A549 (cell line): ENCODE measurements at regions not wholly inside any gene's neighbourhood (a gene's known extent, or its start where the extent isn't known, plus 50 kb on each side); places are given as distances from the start of the nearest gene placed in this dataset.

Experiments
- ATAC-seq, 2 experiments: fragments of 200-7000 bp in 1 of 2; fragments of >200 bp in 1 of 2; cut with Nextera tagmentation in 1 of 2; cut with Tn5 transposase in 1 of 2; 3 replicates each; pipeline versions ENCODE4 v1.8.0 to v1.9.1; 2018 to 2020; ENCODE audit warnings: mild to moderate bottlenecking in 1 of 2, moderate library complexity in 1 of 2
- CTCF ChIA-PET: fragments of 300-600 bp; sonication (Branson Sonifier 250); formaldehyde crosslinking; extraction: SDS; loops from one replicate; lab custom pipeline; 2021; ENCODE audit warnings: antibody characterized with exemption, inconsistent platforms; lab: Yijun Ruan, JAX
- POLR2A ChIA-PET: fragments of 350-600 bp; formaldehyde crosslinking; extraction: SDS; loops from one replicate; lab custom pipeline; 2021; ENCODE audit warnings: antibody characterized with exemption, inconsistent platforms; lab: Yijun Ruan, JAX
- DNase-seq, 2 experiments: peaks; one replicate each; pipeline versions ENCODE4 v3.0.0 to v3.0.0-alpha.2; 2011 to 2016; ENCODE audit warnings: low read depth in 1 of 2, low spot score in 1 of 2
- FAIRE-seq: peaks from 2 replicates; lab custom pipeline; 2011; peaks lifted over from hg19 to GRCh38; lab: Jason Lieb, UNC
- H3K27ac ChIP-seq, 2 experiments: fragments of >200 bp; sonication (Bioruptor Twin); formaldehyde crosslinking; 3 replicates each; pipeline ENCODE4 v1.5.1; 2016 to 2017
- H3K4me1 ChIP-seq: fragments of >200 bp; sonication (Bioruptor Twin); formaldehyde crosslinking; 3 replicates; pipeline ENCODE4 v1.6.1; 2016
- H3K4me2 ChIP-seq: fragments of >200 bp; sonication (Bioruptor Twin); formaldehyde crosslinking; 3 replicates; pipeline ENCODE4 v1.6.1; 2016
- H3K4me3 ChIP-seq: fragments of >200 bp; sonication (Bioruptor Twin); formaldehyde crosslinking; 3 replicates; pipeline ENCODE4 v1.5.1; 2016
- H3K9me3 ChIP-seq: fragments of >200 bp; sonication (Bioruptor Twin); formaldehyde crosslinking; 3 replicates; pipeline ENCODE4 v1.6.1; 2016
- EHF ChIP-seq: fragments of 250-450 bp; sonication (Bioruptor Pico); IDR thresholded peaks from 2 replicates; pipeline ENCODE4 v1.5.0; 2020; ENCODE audit warnings: mild to moderate bottlenecking
- EHMT2 ChIP-seq: fragments of 200-600 bp; sonication (generic); IDR thresholded peaks from 2 replicates; pipeline ENCODE4 v1.6.1; 2016; ENCODE audit warnings: antibody characterized with exemption, low read depth, mild to moderate bottlenecking, moderate library complexity
- FOSL2 ChIP-seq, 2 experiments: fragments of 450-650 bp in 1 of 2; fragments of >200 bp in 1 of 2; sonication (Bioruptor Twin) in 1 of 2; formaldehyde crosslinking; IDR thresholded peaks; 2 replicates each; pipeline versions ENCODE4 v1.5.0 to v1.6.1; 2016 to 2020; ENCODE audit warnings: mild to moderate bottlenecking in 1 of 2, moderate library complexity in 1 of 2
- GATA3 ChIP-seq: IDR thresholded peaks from 2 replicates; pipeline ENCODE4 v1.6.1; 2012; ENCODE audit warnings: borderline replicate concordance
- HOXB5 ChIP-seq: fragments of 250-450 bp; sonication (Bioruptor Pico); IDR thresholded peaks from 2 replicates; pipeline ENCODE4 v1.5.0; 2020; ENCODE audit warnings: mild to moderate bottlenecking, moderate library complexity
- JUNB ChIP-seq: fragments of >200 bp; sonication (Bioruptor Twin); formaldehyde crosslinking; IDR thresholded peaks from 2 replicates; pipeline ENCODE4 v1.6.1; 2016
- KDM5A ChIP-seq: fragments of 200-600 bp; sonication (generic); IDR thresholded peaks from 2 replicates; pipeline ENCODE4 v1.6.1; 2016; ENCODE audit warnings: antibody characterized with exemption, mild to moderate bottlenecking
- MYC ChIP-seq: IDR thresholded peaks from 2 replicates; pipeline ENCODE4 v1.6.1; 2012; ENCODE audit warnings: mild to moderate bottlenecking, inconsistent platforms, low read length, improper control_type of control experiment, borderline replicate concordance
- NPAS2 ChIP-seq: fragments of 250-450 bp; sonication (Bioruptor Pico); IDR thresholded peaks from 2 replicates; pipeline ENCODE4 v1.8.0; 2022; ENCODE audit warnings: mild to moderate bottlenecking, moderate library complexity, borderline replicate concordance
- POLR2AphosphoS2 ChIP-seq: conservative IDR thresholded peaks from 2 replicates; pipeline ENCODE4 v1.6.1; 2012; ENCODE audit warnings: low read length, improper control_type of control experiment, inconsistent platforms
- RAD21 ChIP-seq, 2 experiments: fragments of >200 bp in 1 of 2; sonication (Bioruptor Twin) in 1 of 2; formaldehyde crosslinking in 1 of 2; IDR thresholded peaks in 1 of 2; conservative IDR thresholded peaks in 1 of 2; 2 replicates in 1 of 2; 3 replicates in 1 of 2; pipeline ENCODE4 v1.6.1; 2012 to 2018; ENCODE audit warnings: inconsistent platforms in 1 of 2
- RARB ChIP-seq: fragments of 250-450 bp; sonication (Bioruptor Pico); IDR thresholded peaks from 2 replicates; pipeline ENCODE4 v1.8.0; 2021; ENCODE audit warnings: mild to moderate bottlenecking, moderate library complexity
- RFX5 ChIP-seq: fragments of 450-650 bp; IDR thresholded peaks from 2 replicates; pipeline ENCODE4 v1.7.1; 2014; ENCODE audit warnings: antibody characterized with exemption, mild to moderate bottlenecking, moderate library complexity
- RNF2 ChIP-seq: fragments of 200-600 bp; sonication (generic); IDR thresholded peaks from 2 replicates; pipeline ENCODE4 v1.6.1; 2016; ENCODE audit warnings: low read depth, mild to moderate bottlenecking, antibody characterized with exemption, moderate library complexity, borderline replicate concordance
- TP53 ChIP-seq: fragments of 250-450 bp; sonication (Bioruptor Pico); IDR thresholded peaks from 2 replicates; pipeline ENCODE4 v1.5.0; 2021; ENCODE audit warnings: mild to moderate bottlenecking, moderate library complexity
- ZNF302 ChIP-seq: fragments of 250-450 bp; sonication (Bioruptor Pico); IDR thresholded peaks from 2 replicates; pipeline ENCODE4 v1.9.0; 2021; ENCODE audit warnings: inconsistent platforms, mild to moderate bottlenecking, moderate library complexity
- WGBS: methylation state at CpG from one replicate; pipeline ENCODE4 v1.1.6; 2017; ENCODE audit errors: missing lambda C conversion rate; 5-methylcytosine and 5-hydroxymethylcytosine counted together
- TF ChIP-seq, protein P1 (sequence below): IDR thresholded peaks from 2 replicates; pipeline ENCODE4 v1.6.1; 2012; ENCODE audit warnings: low read depth, borderline replicate concordance
- TF ChIP-seq, protein P2 (sequence below): fragments of 250-450 bp; sonication (Bioruptor Pico); IDR thresholded peaks from 2 replicates; pipeline ENCODE4 v1.5.0; 2020; ENCODE audit warnings: low read depth, mild to moderate bottlenecking, moderate library complexity
- TF ChIP-seq, protein P3 (sequence below): fragments of >200 bp; sonication (Bioruptor Twin); formaldehyde crosslinking; IDR thresholded peaks from 3 replicates; pipeline ENCODE4 v1.5.1; 2016
- TF ChIP-seq, protein P4 (sequence below): fragments of 150-350 bp; IDR thresholded peaks from 2 replicates; pipeline ENCODE4 v1.6.1; 2014; ENCODE audit warnings: low read depth, mild to moderate bottlenecking, low read length
- TF ChIP-seq, protein P5 (sequence below): fragments of 250-450 bp; sonication (Bioruptor Pico); IDR thresholded peaks from 2 replicates; pipeline ENCODE4 v1.5.0; 2021; ENCODE audit warnings: mild to moderate bottlenecking, moderate library complexity, borderline replicate concordance

DNA sequence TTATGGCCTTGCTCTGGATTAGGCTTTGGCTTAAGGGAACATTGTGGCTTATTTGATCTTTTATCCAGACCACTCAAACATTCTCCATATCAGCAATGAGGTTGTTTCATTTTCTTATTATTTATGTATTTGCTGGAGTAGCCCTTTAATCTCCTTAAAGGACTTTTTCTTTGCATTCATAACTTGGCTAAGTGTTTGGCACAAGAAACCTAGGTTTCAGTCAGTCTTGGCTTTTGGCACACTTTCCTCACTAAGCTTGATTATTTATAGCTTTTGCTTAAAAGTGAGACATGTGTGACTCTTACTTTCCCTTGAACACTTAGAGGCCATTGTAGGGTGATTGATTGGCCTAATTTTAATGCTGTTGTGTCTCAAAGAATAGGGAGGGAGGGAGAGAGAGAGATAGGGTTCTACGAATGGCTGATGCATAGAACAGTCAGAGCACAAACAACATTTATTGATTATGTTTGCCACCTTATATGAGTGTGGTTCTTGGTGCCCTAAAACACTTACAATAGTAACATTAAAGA, 2265.3 kb upstream of the C9orf72 start (continued):
- TF ChIP-seq, protein P1, sequence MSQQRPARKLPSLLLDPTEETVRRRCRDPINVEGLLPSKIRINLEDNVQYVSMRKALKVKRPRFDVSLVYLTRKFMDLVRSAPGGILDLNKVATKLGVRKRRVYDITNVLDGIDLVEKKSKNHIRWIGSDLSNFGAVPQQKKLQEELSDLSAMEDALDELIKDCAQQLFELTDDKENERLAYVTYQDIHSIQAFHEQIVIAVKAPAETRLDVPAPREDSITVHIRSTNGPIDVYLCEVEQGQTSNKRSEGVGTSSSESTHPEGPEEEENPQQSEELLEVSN = no peak

DNA sequence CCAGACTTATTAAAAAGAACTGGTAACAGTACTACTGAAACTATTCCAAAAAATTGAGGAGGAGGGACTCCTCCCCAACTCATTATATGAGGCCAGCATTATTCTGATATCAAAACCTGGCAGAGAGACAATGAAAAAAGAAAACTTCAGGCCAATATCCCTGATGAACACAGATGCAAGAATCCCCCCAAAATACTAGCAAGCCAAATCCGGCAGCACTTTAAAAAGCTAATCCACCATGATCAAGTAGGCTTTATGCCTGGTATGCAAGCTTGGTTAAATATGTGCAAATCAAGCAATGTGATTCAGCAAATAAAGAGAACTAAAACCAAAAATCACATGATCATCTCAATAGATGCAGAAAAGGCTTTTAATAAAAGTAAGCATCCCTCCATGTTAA, 2271.0 kb upstream of the C9orf72 start:
- ChIA-PET POLR2A (no interaction called here), CTCF (interaction anchor here (0.7 kb wide), 1 partner anchor 252 kb away, joined by 3 read pairs; no protein-coding TSS in a partner anchor)
- no peak for ATAC-seq
- TF ChIP-seq EHMT2 (no peak), POLR2AphosphoS2 (no peak), RFX5 (no peak), EHF (CRISPR knock-in tag) (no peak), NPAS2 (CRISPR knock-in tag) (no peak), FOSL2 (IDR thresholded peaks at IDR 0.05) (no peak), FOSL2 (CRISPR knock-in tag; IDR thresholded peaks at IDR 0.05) (no peak), TP53 (no peak), RNF2 (no peak), HOXB5 (CRISPR knock-in tag) (no peak), GATA3 (no peak), ZNF302 (CRISPR knock-in tag) (no peak), KDM5A (no peak), RARB (CRISPR knock-in tag) (no peak)
- TF ChIP-seq, protein P2, sequence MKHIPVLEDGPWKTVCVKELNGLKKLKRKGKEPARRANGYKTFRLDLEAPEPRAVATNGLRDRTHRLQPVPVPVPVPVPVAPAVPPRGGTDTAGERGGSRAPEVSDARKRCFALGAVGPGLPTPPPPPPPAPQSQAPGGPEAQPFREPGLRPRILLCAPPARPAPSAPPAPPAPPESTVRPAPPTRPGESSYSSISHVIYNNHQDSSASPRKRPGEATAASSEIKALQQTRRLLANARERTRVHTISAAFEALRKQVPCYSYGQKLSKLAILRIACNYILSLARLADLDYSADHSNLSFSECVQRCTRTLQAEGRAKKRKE (CRISPR knock-in tag) = no peak
- TF ChIP-seq, protein P3, sequence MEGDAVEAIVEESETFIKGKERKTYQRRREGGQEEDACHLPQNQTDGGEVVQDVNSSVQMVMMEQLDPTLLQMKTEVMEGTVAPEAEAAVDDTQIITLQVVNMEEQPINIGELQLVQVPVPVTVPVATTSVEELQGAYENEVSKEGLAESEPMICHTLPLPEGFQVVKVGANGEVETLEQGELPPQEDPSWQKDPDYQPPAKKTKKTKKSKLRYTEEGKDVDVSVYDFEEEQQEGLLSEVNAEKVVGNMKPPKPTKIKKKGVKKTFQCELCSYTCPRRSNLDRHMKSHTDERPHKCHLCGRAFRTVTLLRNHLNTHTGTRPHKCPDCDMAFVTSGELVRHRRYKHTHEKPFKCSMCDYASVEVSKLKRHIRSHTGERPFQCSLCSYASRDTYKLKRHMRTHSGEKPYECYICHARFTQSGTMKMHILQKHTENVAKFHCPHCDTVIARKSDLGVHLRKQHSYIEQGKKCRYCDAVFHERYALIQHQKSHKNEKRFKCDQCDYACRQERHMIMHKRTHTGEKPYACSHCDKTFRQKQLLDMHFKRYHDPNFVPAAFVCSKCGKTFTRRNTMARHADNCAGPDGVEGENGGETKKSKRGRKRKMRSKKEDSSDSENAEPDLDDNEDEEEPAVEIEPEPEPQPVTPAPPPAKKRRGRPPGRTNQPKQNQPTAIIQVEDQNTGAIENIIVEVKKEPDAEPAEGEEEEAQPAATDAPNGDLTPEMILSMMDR = no peak
- TF ChIP-seq, protein P4, sequence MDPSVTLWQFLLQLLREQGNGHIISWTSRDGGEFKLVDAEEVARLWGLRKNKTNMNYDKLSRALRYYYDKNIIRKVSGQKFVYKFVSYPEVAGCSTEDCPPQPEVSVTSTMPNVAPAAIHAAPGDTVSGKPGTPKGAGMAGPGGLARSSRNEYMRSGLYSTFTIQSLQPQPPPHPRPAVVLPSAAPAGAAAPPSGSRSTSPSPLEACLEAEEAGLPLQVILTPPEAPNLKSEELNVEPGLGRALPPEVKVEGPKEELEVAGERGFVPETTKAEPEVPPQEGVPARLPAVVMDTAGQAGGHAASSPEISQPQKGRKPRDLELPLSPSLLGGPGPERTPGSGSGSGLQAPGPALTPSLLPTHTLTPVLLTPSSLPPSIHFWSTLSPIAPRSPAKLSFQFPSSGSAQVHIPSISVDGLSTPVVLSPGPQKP = no peak
- 0% methylated on average over 1 of the region's 1 CpG for WGBS
- Histone ChIP-seq H3K4me2 (no peak overlapping the region), H3K4me3 (no peak overlapping the region), H3K4me1 (no peaks in the 10 kb centered on the region), H3K9me3 (no peaks in the 10 kb centered on the region), H3K27ac (no peak overlapping the region)
- FAIRE-seq = no peak
- no peak for DNase-seq

DNA sequence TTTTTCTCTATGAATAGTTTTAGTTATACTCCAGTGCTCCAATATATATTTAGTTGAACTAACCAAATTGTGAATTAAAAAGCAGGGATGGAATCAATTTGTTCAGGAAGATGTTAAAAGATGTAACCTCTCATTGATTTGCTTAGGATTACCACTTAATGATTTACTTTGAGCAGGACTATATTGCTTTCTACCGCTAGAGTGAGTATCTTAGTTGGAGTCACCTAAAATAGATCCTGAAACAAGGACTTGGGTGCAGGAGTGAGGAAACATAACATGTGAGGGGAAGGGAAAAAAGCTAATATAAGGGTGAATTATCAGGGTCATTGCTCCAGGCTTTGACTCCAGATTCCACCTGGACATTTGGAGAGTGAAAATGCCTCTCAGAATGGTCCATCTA, 2277.4 kb upstream of the C9orf72 start:
- no peaks in the 10 kb centered on the region for H3K4me1 ChIP-seq
- TF ChIP-seq, protein P4 = no peak
- TF ChIP-seq MYC (no peak), RAD21 (conservative IDR thresholded peaks at IDR 0.05 in 1 of 2, IDR thresholded peaks at IDR 0.05 in 1 of 2) (no peak), EHMT2 (no peak), JUNB (no peak)
- TF ChIP-seq, protein P5, sequence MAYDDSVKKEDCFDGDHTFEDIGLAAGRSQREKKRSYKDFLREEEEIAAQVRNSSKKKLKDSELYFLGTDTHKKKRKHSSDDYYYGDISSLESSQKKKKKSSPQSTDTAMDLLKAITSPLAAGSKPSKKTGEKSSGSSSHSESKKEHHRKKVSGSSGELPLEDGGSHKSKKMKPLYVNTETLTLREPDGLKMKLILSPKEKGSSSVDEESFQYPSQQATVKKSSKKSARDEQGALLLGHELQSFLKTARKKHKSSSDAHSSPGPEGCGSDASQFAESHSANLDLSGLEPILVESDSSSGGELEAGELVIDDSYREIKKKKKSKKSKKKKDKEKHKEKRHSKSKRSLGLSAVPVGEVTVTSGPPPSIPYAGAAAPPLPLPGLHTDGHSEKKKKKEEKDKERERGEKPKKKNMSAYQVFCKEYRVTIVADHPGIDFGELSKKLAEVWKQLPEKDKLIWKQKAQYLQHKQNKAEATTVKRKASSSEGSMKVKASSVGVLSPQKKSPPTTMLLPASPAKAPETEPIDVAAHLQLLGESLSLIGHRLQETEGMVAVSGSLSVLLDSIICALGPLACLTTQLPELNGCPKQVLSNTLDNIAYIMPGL = no peak
- POLR2A ChIA-PET = no interaction called here
- DNase-seq = no peak
- no peak for FAIRE-seq
- H3K27ac ChIP-seq = no peak overlapping the region
- no peaks in the 10 kb centered on the region for H3K9me3 ChIP-seq
- H3K4me3 ChIP-seq = no peak overlapping the region
- H3K4me2 ChIP-seq = no peak overlapping the region
- WGBS = 3% methylated on average over 1 of the region's 1 CpG
- CTCF ChIA-PET = no interaction called here
- no peak for ATAC-seq
